Chondrocyte (in vitro differentiated cells): ENCODE measurements at regions not wholly inside any gene's neighbourhood (a gene's known extent, or its start where the extent isn't known, plus 50 kb on each side); places are given as distances from the start of the nearest gene placed in this dataset.

ENCODE experiments used
- DNase-seq: peaks from one replicate; pipeline ENCODE4 v3.0.0; 2021; ENCODE audit warnings: mixed read lengths, low spot score
- H3K27ac Mint-ChIP-seq: one replicate; pipeline ENCODE4 v1.8.0; 2021; ENCODE audit warnings: mild to moderate bottlenecking, moderate library complexity, mixed read lengths; ENCODE audit not compliant: unreplicated experiment
- H3K27me3 Mint-ChIP-seq: 2 replicates; pipeline ENCODE4 v1.8.0; 2021; ENCODE audit warnings: low read depth, mixed read lengths
- H3K36me3 Mint-ChIP-seq: 2 replicates; pipeline ENCODE4 v1.8.0; 2021; ENCODE audit warnings: low read depth, mixed read lengths
- H3K4me1 Mint-ChIP-seq: 2 replicates; pipeline ENCODE4 v1.8.0; 2021; ENCODE audit warnings: low read depth, mild to moderate bottlenecking, mixed read lengths
- H3K4me3 Mint-ChIP-seq: one replicate; pipeline ENCODE4 v1.8.0; 2021; ENCODE audit warnings: mild to moderate bottlenecking, moderate library complexity, mixed read lengths; ENCODE audit not compliant: unreplicated experiment
- H3K9me3 Mint-ChIP-seq: 2 replicates; pipeline ENCODE4 v1.8.0; 2021; ENCODE audit warnings: low read depth, mixed read lengths
- TF ChIP-seq, protein P1 (sequence below): fragments of 200-600 bp; sonication (generic); IDR thresholded peaks from 2 replicates; pipeline ENCODE4 v1.5.0; 2021; ENCODE audit warnings: antibody characterized with exemption, mild to moderate bottlenecking, moderate library complexity

- H3K27me3 Mint-ChIP-seq = peaks cover 19% of the 10 kb centered on the region
These were observed 167.8 kb downstream of the KIF20B start for GRCh38 chr10:89869180-89869579.

GRCh38 chr10:89869592-89870156 lies 168.3 kb downstream of the KIF20B start:
- Mint-ChIP-seq H3K4me3 (no peak overlapping the region), H3K36me3 (no peaks in the 10 kb centered on the region), H3K4me1 (no peaks in the 10 kb centered on the region), H3K27ac (no peak overlapping the region), H3K9me3 (no peaks in the 10 kb centered on the region), H3K27me3 (peaks cover 18% of the 10 kb centered on the region)
- TF ChIP-seq, protein P1, sequence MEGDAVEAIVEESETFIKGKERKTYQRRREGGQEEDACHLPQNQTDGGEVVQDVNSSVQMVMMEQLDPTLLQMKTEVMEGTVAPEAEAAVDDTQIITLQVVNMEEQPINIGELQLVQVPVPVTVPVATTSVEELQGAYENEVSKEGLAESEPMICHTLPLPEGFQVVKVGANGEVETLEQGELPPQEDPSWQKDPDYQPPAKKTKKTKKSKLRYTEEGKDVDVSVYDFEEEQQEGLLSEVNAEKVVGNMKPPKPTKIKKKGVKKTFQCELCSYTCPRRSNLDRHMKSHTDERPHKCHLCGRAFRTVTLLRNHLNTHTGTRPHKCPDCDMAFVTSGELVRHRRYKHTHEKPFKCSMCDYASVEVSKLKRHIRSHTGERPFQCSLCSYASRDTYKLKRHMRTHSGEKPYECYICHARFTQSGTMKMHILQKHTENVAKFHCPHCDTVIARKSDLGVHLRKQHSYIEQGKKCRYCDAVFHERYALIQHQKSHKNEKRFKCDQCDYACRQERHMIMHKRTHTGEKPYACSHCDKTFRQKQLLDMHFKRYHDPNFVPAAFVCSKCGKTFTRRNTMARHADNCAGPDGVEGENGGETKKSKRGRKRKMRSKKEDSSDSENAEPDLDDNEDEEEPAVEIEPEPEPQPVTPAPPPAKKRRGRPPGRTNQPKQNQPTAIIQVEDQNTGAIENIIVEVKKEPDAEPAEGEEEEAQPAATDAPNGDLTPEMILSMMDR = no peak
- no peak for DNase-seq

More at GRCh38 chr10:89869180-89869579, 167.8 kb downstream of the KIF20B start:
- TF ChIP-seq, protein P1 = no peak
- DNase-seq = no peak
- H3K4me3 Mint-ChIP-seq = no peak overlapping the region
- no peaks in the 10 kb centered on the region for H3K9me3 Mint-ChIP-seq
- no peaks in the 10 kb centered on the region for H3K4me1 Mint-ChIP-seq
- no peaks in the 10 kb centered on the region for H3K36me3 Mint-ChIP-seq
- H3K27ac Mint-ChIP-seq = no peak overlapping the region

DNA sequence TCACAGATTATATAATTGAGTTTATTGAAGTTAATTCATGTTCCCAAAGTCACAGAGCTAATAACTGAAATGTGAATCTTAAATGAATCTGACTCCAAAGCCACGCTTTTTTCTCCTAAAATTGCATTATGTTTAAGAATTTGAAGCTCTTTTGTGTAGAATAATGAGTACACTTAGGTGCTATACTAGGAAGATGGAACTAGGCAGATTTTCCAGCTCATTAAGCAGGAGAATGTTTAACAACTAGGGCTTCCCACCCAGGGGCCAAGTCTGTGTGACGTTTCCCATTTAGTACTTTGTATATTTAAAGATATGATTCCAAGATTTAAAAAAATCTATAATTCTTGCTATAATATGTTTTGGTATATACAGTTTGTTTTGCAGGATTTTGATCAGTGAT lies 169.5 kb downstream of the KIF20B start:
- Mint-ChIP-seq H3K4me3 (no peak overlapping the region), H3K36me3 (no peaks in the 10 kb centered on the region), H3K9me3 (peaks cover 8% of the 10 kb centered on the region), H3K4me1 (no peaks in the 10 kb centered on the region), H3K27me3 (peaks cover 10% of the 10 kb centered on the region), H3K27ac (no peak overlapping the region)
- TF ChIP-seq, protein P1 = no peak
- no peak for DNase-seq

GRCh38 chr10:89873055-89873454 lies 171.7 kb downstream of the KIF20B start:
- no peaks in the 10 kb centered on the region for H3K36me3 Mint-ChIP-seq
- TF ChIP-seq, protein P1 = no peak
- peaks cover 7% of the 10 kb centered on the region for H3K27me3 Mint-ChIP-seq
- no peaks in the 10 kb centered on the region for H3K4me1 Mint-ChIP-seq
- H3K27ac Mint-ChIP-seq = no peak overlapping the region
- peaks cover 8% of the 10 kb centered on the region for H3K9me3 Mint-ChIP-seq
- no peak overlapping the region for H3K4me3 Mint-ChIP-seq
- DNase-seq = no peak

- Mint-ChIP-seq H3K27ac (no peak overlapping the region), H3K36me3 (no peaks in the 10 kb centered on the region), H3K9me3 (peaks cover 17% of the 10 kb centered on the region), H3K4me3 (no peak overlapping the region), H3K4me1 (no peaks in the 10 kb centered on the region), H3K27me3 (peaks cover 5% of the 10 kb centered on the region)
- DNase-seq = no peak
- TF ChIP-seq, protein P1 = no peak
These were observed 174.2 kb downstream of the KIF20B start for GRCh38 chr10:89875557-89875956.
